ENCODE measurements at regions not wholly inside any gene's neighbourhood (a gene's known extent, or its start where the extent isn't known, plus 50 kb on each side); places are given as distances from the start of the nearest gene placed in this dataset.

DNA sequence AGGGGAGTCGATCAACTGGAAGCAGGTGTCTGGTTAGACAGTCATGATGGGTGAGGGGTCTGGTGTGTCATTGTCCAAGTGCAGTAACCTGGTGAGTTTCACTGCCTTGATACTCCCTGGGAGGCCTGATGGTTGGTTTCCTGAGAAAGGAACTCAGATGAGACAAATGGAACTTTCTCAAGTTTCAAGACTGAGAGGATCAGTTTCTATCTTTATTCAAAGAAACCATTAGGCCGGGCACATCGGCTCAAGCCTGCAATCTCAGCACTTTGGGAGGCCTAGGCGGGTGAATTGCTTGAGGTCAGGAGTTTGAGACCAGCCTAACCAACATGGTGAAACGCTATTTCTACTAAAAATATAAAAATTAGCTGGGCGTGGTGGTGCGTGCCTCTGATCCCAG lies 776.1 kb downstream of the AACS start:
- Mint-ChIP-seq H3K27ac (no peak overlapping the region), H3K9me3 (ENCODE audit: low read depth) (no peaks in the 10 kb centered on the region), H3K36me3 (ENCODE audit: insufficient read depth) (no peaks in the 10 kb centered on the region), H3K27me3 (no peaks in the 10 kb centered on the region), H3K4me1 (ENCODE audit: low read depth) (no peaks in the 10 kb centered on the region), H3K4me3 (ENCODE audit: low read depth) (no peak overlapping the region)
- TF ChIP-seq, protein P1, sequence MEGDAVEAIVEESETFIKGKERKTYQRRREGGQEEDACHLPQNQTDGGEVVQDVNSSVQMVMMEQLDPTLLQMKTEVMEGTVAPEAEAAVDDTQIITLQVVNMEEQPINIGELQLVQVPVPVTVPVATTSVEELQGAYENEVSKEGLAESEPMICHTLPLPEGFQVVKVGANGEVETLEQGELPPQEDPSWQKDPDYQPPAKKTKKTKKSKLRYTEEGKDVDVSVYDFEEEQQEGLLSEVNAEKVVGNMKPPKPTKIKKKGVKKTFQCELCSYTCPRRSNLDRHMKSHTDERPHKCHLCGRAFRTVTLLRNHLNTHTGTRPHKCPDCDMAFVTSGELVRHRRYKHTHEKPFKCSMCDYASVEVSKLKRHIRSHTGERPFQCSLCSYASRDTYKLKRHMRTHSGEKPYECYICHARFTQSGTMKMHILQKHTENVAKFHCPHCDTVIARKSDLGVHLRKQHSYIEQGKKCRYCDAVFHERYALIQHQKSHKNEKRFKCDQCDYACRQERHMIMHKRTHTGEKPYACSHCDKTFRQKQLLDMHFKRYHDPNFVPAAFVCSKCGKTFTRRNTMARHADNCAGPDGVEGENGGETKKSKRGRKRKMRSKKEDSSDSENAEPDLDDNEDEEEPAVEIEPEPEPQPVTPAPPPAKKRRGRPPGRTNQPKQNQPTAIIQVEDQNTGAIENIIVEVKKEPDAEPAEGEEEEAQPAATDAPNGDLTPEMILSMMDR (IDR thresholded peaks at IDR 0.05; ENCODE audit: unreplicated experiment), result no peak
- DNase-seq (ENCODE audit: low spot score, unreplicated experiment), result no peak

DNA sequence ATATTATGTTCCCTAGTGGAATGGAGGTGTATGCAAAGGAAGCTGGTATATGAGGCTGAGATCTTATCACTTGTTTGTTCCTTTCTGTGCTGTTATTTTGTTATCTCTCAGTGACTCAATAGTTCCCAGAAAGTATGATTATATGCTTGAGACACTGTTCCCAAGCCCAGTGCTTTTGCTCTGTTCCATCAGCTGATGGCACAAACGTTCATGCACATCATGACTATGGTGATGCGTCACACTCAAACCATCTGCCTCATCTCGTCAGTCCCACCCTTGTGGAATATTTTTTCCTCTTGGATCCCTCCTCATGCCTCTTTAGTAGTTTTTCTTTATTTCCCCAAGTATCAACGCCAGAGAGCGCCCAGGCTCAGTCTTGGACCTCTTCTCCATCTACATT lies 786.9 kb downstream of the AACS start:
- Mint-ChIP-seq H3K36me3 (ENCODE audit: insufficient read depth) (no peaks in the 10 kb centered on the region), H3K27ac (no peak overlapping the region), H3K4me1 (ENCODE audit: low read depth) (no peaks in the 10 kb centered on the region), H3K9me3 (ENCODE audit: low read depth) (peaks cover 3% of the 10 kb centered on the region), H3K4me3 (ENCODE audit: low read depth) (no peak overlapping the region), H3K27me3 (peaks cover 3% of the 10 kb centered on the region)
- TF ChIP-seq, protein P1 (IDR thresholded peaks at IDR 0.05; ENCODE audit: unreplicated experiment), result no peak
- no peak for DNase-seq (ENCODE audit: low spot score, unreplicated experiment)

DNA sequence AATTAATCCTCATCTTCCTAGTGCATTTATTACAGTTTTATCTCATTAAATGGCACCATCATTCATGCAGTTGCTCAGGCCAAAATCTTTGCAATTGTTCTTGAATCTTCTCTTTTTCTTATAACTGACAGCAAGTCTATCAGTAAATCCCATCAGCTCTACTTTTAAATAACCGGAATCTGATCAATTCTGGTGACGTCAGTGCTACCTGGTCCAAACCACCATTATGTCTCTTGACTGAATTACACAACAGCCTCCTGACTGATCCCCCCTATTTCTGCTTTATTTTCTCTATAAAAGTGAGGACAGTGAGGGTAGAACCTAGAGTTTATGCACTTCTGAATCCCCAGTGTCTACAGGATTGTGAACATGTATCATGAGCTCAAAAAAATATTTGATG lies 787.4 kb downstream of the AACS start:
- Mint-ChIP-seq H3K9me3 (ENCODE audit: low read depth) (no peaks in the 10 kb centered on the region), H3K4me1 (ENCODE audit: low read depth) (no peaks in the 10 kb centered on the region), H3K4me3 (ENCODE audit: low read depth) (no peak overlapping the region), H3K36me3 (ENCODE audit: insufficient read depth) (no peaks in the 10 kb centered on the region), H3K27me3 (peaks cover 3% of the 10 kb centered on the region), H3K27ac (no peak overlapping the region)
- TF ChIP-seq, protein P1 (IDR thresholded peaks at IDR 0.05; ENCODE audit: unreplicated experiment), result no peak
- DNase-seq (ENCODE audit: low spot score, unreplicated experiment), result no peak

DNA sequence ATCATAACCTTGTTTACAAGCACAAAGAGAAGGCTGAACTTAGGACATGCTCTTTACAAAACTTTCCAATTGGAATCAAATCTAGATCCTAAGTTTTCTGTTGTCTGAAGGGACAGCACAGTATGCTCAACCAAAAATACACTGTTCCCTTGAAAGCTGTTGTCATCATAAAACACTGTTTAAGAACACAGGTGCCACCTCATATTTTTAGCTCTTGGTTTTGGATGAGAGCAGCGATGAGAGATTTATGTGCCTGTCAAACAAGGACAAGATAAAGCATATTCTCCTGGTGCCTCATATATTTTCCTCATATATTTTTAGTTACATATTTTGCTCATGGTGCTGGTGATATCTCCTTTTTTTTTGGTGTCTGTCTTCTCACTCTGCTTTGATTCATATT lies 788.4 kb downstream of the AACS start:
- H3K27ac Mint-ChIP-seq, result no peak overlapping the region
- H3K4me3 Mint-ChIP-seq (ENCODE audit: low read depth), result no peak overlapping the region
- H3K9me3 Mint-ChIP-seq (ENCODE audit: low read depth), result no peaks in the 10 kb centered on the region
- H3K4me1 Mint-ChIP-seq (ENCODE audit: low read depth), result no peaks in the 10 kb centered on the region
- H3K27me3 Mint-ChIP-seq, result peaks cover 3% of the 10 kb centered on the region
- DNase-seq (ENCODE audit: low spot score, unreplicated experiment), result no peak
- TF ChIP-seq, protein P1 (IDR thresholded peaks at IDR 0.05; ENCODE audit: unreplicated experiment), result no peak
- H3K36me3 Mint-ChIP-seq (ENCODE audit: insufficient read depth), result no peaks in the 10 kb centered on the region

DNA sequence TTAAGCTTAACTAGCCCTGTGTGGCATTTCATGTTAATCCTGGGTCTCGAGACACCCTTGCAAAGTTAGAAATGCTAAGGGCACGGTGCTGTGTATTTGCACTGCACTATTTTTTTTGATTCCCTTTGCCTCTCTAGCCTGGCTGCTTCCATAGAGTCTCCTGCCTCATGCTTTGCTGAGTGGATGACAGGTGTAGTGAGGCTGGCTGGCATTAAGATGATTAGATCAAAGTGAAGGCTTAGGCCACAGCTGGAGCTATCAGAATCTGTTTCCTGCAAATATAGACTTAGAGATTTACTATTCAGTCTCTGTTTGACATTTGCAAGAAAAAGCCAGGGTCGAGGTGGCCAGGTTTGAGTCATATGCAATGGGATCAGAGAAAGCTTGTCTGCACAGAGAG lies 791.1 kb downstream of the AACS start:
- Mint-ChIP-seq H3K9me3 (ENCODE audit: low read depth) (peaks cover 4% of the 10 kb centered on the region), H3K36me3 (ENCODE audit: insufficient read depth) (no peaks in the 10 kb centered on the region), H3K4me1 (ENCODE audit: low read depth) (no peaks in the 10 kb centered on the region), H3K27ac (no peak overlapping the region), H3K27me3 (peaks cover 3% of the 10 kb centered on the region), H3K4me3 (ENCODE audit: low read depth) (no peak overlapping the region)
- no peak for DNase-seq (ENCODE audit: low spot score, unreplicated experiment)
- TF ChIP-seq, protein P1 (IDR thresholded peaks at IDR 0.05; ENCODE audit: unreplicated experiment), result no peak

All from progenitor cell of endocrine pancreas (in vitro differentiated cells).